Body of pancreas (tissue), 4 donors: ENCODE measurements at regions not wholly inside any gene's neighbourhood (a gene's known extent, or its start where the extent isn't known, plus 50 kb on each side); places are given as distances from the start of the nearest gene placed in this dataset.

Experiments
- POLR2A ChIP-seq, 3 donors: fragments of 450-650 bp; IDR thresholded peaks; one replicate each; pipeline ENCODE4 v1.6.1; 2016; ENCODE audit warnings: antibody characterized with exemption in 3 of 3, mild to moderate bottlenecking in 2 of 3
- TF ChIP-seq, protein P1 (sequence below), 7 experiments: fragments of 450-650 bp in 4 of 7; fragments of 200-600 bp in 3 of 7; sonication (generic) in 3 of 7; IDR thresholded peaks; one replicate each; pipeline ENCODE4 v1.5.1; 2016 to 2019; ENCODE audit warnings: antibody characterized with exemption in 7 of 7

- TF ChIP-seq POLR2A (IDR thresholded peaks at IDR 0.05), result no peak
- TF ChIP-seq, protein P1, sequence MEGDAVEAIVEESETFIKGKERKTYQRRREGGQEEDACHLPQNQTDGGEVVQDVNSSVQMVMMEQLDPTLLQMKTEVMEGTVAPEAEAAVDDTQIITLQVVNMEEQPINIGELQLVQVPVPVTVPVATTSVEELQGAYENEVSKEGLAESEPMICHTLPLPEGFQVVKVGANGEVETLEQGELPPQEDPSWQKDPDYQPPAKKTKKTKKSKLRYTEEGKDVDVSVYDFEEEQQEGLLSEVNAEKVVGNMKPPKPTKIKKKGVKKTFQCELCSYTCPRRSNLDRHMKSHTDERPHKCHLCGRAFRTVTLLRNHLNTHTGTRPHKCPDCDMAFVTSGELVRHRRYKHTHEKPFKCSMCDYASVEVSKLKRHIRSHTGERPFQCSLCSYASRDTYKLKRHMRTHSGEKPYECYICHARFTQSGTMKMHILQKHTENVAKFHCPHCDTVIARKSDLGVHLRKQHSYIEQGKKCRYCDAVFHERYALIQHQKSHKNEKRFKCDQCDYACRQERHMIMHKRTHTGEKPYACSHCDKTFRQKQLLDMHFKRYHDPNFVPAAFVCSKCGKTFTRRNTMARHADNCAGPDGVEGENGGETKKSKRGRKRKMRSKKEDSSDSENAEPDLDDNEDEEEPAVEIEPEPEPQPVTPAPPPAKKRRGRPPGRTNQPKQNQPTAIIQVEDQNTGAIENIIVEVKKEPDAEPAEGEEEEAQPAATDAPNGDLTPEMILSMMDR (IDR thresholded peaks at IDR 0.05), result no peak
Measured at GRCh38 chr5:38739011-38739704, 106.7 kb upstream of the OSMR start.
